Nucleus accumbens (tissue), 56 donors: ENCODE measurements at regions not wholly inside any gene's neighbourhood (a gene's known extent, or its start where the extent isn't known, plus 50 kb on each side); places are given as distances from the start of the nearest gene placed in this dataset.
"Not testable (repeated sequence)": the region's sequence is repeated elsewhere in the genome, so short reads cannot be mapped to it uniquely, and the experiment has no call there.

Source experiments
- DNase-seq, 56 donors: peaks; one replicate each; lab custom pipeline; 2025; lab: John Stamatoyannopoulos, UW

DNA sequence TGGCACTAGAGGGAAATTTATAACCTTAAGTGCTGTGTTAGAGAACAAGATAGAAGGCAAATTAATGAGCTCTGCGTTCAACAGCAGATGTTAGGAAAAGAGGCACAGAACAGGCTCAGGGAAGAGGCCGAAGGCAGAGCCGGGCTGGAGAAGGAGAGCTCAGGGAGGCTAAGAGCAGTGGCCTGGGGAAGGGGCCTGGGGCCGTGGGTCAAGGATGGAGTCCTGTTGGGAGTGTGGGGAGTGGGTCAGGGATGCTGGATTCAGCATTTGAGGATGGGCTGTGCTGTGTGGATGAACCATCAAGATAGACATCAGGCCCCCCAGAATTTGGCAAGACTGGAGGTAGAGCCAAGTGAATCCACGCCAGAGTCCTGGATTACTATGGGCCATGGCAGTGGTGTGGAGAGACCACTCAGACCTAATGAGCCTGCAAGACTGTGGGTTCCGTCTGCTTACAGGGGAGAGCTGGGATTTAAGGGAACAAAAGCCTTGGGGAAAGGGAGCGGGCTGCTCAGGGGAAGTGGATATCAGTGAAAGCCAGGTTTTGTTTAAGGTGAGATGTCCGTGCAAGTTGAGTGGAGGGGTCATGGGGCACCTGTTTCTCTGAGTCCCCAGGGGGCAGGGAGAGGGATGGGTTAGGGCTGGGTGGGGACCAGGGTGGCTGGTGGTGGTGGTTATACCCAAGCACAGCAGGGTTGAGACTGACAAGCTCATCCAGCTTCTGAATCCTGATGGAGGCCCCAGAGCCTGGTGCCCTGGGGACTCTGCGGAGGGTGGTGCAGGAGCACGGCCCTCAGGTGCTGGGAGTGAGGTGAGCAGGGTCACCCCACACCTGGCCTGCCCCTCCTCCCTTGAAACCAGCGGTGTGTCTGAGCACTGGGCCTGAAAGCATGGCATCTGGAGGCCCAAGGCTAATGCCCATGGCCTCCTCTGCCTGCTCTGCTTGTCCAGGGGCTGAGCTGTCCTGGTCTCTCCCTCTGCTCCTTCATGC is 101.7 kb downstream of the BMS1 start:
- no peak for DNase-seq

DNA sequence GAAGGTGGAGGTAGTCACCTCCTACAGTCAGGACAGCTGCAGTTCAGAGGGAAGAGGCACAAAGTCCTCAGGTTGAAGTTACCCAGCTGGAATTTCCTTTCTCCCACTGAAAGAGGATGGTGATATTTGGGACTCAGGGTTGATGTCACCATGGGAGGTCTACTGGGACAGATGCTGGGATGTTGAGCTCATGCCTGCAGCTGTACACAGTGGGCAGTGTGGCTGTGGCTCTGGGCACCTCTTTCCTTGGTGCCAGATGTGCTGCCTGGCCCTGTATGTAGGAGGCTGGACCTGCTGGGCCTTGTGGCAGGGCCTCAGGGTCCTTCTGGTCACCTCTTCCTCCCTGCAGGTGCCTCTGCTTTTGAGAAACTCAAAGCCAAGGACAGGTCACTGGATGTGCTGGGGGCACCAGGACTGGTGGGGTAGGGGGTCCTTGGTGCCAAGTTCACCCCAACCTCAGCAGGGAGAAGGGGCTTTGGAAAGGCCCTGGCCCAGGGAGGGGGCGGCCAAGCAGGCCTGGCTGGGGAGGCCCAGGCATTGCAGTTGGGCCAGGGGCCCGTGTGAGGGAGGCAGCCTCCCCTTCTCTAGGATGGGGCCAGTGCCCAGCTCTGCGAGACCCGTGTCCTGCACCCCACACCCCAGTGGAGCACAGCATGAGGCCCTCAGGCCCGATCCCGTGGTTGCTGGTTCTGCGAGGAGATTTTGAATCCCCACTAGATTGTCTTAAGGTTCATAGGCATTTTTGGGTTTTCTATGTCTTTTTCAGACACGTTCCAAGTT is 103.1 kb downstream of the BMS1 start:
- no peak for DNase-seq

DNA sequence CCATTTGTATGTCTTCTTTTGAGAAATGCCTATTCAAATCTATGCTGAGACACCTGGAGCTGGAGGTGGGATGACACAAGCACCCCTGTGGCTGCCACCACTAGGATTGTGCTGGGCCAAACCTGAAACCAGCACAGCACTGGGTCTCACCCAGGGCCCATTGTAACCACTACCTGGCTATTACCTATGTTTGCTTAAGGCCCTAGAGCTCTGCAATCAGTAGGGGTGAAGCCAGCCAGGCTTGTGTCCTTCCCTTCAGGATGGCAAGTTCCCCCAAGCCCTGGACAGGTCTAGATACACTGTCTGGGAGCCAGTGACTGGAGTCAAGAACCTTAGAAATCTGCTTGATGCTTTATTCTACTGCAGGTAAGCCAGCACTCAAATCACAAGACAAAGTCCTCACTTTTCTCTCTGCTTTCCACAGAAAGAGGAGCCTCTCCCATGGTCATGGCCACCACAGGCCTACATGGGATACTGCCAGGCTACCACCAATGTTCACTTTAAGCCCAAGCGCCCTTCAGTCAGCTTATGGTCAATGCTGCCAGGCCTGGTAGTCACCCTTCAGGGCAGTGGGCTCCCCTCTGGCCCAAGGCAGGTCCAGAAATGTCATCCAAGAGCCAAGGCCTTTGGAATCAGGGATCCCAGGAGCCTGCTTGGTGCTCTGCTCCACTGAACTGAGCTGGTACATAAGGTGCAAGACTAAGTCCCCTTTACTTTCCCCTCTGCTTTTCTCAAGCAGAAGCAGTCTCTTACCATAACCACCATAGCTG is 105.3 kb downstream of the BMS1 start:
- no peak for DNase-seq

DNA sequence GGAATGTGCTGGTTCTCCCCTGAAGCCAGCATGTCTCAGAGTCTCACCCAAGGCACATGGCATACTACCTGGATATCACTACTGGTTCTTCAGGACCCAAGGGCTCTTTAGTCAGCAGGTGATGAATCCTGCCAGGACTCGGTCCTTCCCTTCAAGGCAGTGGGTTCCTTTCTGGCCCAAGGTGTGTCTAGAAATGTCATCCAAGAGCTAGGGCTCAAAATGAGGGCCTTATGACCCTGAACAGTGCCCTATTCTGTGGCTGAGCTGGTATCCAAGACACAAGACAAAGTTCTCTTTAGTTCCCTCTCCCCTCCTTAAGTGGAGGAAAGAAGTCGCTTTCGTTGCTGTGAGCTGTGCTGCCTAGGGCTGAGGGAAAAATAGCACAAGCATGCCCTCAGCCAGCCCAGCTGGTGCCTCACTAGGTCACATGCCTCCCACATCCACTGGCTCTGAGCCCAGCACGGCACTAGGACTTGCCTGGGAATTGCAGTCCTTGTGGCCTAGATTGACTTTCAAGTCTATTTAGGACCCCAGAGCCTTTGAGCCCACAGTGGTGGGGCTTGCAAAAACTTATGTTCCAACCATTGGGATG is 106.0 kb downstream of the BMS1 start:
- peak in 2 of 56 donors; percentile 9 to 16 for DNase-seq

DNA sequence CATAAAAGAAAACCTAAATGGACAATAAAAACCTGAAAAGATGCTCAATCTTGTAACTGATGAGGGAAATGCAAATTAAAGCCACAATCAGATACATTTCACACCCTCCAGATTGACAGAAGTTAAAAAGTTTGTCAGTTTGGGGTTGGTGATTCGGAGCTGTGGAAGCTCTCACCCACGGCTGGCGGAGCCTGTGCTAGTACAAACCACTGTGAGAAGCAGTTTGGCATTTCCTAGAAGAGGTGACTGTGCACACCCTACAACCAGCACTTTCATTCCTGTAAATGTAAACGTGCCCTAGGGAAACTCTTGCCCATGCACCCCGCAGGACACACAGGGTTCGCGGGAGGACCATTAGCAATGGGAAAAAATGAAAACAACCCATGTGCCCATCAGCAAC is 114.1 kb downstream of the BMS1 start:
- DNase-seq: no peak

DNA sequence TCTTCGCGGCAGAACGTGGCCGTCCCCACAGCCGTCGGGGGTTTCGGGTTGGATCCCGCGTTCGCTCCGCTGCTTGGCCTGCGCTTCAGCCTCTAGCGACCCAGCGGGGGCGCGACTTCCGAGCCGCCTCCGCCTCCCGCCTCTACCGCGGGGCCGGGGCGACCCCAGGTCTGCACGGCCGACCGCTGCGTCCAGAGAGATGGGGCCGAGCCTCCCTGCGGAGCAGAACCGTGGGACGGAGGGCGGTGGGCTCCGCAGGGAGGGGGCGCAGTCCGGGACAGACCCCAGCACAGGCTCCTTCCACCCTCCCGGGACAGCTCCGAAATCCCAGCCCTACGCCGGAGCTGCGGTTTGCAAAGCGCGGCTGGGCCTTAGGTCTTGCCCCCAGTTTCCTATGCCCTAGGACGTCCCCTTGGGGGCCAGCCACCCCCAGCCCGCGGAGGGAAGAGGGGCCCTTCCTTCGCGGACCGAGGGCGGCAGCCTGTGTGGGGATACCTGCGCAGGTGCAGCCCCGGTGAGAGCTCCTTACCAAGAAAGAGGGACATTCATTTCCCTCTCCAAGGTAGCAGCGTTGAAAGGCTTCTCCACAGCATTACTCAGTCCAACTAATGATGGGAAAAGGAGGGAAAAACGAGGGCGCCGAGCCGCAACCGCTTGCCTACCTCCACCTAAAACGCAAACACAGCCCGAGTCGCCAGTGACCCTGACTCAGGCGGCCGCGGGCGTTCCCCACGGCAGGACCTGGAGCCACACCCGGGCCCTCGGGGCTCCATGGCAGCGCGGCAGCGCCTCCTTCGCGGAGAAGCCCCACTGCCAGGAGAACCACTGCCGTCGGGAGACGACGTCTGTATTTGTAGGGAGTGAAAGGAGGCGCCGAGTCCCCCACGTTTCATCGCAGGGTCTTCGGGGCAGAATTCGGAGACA is 115.7 kb downstream of the BMS1 start:
- DNase-seq: no peak

DNA sequence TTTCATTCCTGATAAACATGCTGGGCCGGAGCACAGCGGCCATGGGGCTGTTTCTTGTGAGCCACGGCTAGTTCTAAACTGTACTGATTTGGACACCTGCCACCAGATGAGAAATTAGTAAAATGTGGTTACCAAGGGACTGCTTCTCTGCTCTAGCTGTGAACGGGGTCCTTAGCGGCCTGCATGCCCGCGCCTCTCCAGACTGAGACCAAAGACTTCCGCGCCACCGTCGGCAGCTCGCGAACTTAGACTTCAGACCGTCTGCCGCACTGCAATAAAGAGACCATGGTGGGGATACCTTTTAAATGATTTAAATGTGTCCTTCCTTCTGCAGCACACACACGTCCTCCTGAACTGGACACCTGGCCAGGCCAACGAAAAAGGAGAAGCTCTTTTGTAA is 116.4 kb downstream of the BMS1 start:
- no peak for DNase-seq

DNA sequence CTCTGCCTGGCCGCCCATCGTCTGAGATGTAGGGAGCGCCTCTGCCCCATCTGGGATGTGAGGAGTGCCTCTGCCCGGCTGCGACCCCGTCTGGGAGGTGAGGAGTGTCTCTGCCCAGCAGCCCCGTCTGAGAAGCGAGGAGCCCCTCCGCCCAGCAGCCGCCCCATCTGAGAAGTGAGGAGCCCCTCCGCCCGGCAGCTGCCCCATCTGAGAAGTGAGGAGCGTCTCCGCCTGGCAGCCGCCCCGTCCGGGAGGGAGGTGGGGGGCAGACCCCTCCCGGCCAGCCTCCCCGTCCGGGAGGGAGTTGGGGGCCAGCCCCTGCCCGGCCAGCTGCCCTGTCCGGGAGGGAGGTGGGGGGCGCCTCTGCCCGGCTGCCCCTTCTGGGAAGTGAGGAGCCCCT is 117.8 kb downstream of the BMS1 start:
- DNase-seq: not testable (repeated sequence)

DNA sequence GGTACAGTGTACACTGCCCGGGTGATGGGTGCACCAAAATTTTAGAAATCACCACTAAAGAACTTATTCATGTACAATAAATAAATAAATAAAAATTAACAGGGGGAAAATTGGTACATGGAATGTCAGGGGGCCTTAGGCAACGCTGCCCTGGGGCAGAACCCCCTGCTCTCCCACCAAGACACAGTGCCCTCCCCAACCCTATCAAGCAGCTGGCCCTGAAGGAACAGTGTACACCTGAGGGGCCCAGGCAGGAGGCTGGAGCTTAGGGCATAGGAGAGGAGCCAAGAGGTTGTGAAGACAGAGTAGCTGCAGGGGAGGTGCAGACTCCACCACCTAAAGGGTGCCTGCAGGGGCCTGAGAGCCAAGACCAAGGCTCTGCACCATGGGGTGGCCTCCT is 128.8 kb downstream of the BMS1 start:
- no peak for DNase-seq

DNA sequence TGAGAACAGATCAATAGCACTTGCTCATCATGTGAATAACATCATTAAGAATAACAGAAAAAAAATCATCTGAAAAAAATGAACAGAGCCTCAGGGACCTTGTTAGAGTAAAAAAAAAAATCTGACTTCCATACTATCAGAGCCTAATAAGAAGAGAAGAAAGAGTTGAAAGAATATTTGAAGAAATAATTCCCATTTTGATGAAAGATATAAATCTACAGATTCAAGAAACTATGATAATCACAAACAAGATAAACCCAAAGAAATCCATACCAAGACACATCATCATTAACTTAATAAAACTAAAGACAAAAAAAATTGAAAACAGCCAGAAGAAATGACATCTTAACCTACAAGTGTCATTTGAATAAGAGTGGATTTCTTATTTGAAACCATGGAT is 134.4 kb downstream of the BMS1 start:
- DNase-seq: no peak

DNA sequence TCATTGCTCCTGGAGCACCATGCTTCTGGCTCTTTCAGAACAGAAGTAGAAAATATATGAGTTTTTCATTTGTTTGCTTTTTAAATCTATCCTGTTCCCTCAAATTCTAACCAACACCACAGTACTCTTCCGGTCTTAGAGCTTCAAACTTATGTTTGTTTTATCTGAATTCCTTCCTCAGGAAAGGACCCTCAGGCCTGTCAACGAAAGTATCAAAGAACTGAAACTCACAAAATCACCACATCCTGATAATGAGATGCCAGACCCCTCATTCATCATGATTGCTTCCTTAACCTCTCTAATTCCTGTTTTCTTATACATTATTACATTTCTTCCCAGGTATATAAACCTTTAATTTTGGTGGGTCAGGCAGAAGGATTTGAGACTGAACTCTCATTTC is 135.2 kb downstream of the BMS1 start:
- no peak for DNase-seq

DNA sequence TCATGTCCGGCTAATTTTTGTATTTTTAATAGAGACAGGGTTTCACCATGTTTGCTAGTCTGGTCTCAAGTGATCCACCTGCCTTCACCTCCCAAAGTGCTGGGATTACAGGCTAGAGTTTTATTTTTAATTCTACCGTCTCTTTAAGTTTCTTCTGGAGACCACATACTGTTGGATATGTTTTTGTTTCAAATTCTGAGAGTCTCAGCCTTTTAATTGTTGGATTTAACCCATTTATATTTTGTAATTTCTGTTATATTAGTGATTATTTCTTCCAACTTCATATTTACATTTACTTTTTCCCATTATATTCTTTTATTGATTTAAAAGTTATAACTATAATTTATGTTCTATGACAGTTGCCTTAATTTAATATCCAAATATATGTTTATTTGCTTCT is 139.4 kb downstream of the BMS1 start:
- DNase-seq: no peak

DNA sequence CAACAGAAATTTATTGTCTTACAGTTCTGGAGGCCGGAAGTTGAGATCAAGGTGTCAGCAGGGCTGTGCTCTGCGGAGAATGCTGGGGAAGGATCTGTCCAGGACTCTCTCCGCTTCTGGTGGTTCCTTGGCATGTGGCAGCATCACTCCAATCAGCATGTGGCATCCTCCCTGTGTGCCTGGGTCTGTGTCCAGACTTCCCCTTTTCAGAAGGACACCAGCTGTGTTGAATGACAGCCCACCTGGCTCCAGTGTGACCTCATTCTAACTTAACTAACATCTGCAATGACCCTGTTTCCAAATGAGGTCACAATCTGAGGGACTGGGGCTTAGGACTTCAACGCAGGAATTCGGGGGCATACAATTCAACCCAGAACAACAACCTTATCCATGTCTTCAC is 141.9 kb downstream of the BMS1 start:
- no peak for DNase-seq

DNA sequence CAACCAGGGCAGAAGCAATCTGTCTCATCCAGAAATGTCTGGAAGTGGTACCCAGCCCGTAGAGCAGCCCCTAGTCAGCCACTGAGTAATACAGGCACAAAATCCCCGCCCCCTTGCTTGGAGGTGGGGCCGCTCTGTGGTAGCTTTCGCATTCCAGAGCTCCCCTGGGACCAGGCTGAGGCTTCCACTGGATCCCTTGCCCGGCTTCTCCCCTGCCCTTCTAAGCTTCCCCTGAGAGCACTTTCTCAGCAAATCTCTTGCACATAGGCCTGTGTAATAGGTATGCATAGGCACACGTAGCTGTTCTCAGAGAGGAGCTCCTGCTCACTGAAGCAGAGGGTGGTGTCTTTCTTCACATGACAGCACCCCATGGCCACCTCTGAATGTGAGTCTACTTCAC is 144.2 kb downstream of the BMS1 start:
- DNase-seq: no peak

DNA sequence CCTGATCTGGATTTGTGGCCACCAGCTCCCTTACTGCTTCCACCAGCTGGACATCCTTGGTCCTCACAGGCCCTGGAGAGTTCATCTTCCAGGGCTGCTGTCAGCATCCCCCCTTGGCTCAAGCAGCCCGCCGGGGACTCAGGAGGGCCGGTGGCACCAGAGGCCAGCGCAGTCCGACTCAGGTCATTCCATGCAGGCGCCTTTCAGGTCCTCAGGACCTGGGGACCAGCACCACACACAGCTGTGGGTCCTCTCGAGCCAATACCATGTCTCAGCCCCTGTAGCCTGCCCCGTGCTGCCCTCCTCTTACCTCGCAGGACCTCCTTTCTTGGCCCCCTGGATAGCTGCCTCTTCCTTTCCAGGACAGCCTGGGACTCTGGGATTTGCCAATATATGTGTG is 145.5 kb downstream of the BMS1 start:
- no peak for DNase-seq

DNA sequence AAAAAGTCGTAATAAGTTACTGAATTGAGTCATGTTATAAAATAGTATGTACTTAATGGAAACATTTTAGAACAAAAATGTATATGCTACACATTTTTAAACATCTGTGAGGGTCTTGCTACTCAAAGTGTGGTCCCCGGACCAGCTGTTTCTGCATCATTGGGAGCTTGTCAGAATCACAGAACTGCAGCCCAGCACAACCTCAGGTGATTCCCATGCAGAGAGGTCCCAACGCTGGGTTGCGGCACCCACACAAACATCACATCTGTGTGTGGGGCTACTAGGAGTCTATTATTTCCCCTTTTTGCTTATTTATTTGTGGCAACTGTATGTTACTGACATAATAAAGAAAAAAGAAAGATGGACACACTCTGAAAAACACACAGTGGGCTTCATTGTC is 146.6 kb downstream of the BMS1 start:
- DNase-seq: no peak

DNA sequence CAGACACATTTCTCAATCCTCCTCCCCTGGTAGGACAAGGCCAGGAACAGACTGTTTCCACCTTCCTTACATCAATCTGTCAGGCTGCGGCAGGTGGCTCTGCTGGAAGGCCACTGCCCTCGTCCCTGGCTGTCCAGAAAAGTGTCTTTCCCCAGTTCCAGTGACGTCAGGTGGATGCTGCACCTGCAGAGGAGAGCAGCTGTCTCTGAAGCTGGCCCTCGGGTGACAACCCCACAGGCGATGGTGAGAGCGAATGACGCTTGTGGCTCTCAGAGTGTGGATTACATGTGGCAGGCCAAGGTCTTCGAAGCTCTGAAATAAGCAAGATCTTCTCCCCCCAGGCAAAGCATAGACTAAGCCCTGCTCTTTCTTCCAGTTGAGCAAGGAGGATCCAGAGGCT is 146.9 kb upstream of the RET start:
- no peak for DNase-seq

DNA sequence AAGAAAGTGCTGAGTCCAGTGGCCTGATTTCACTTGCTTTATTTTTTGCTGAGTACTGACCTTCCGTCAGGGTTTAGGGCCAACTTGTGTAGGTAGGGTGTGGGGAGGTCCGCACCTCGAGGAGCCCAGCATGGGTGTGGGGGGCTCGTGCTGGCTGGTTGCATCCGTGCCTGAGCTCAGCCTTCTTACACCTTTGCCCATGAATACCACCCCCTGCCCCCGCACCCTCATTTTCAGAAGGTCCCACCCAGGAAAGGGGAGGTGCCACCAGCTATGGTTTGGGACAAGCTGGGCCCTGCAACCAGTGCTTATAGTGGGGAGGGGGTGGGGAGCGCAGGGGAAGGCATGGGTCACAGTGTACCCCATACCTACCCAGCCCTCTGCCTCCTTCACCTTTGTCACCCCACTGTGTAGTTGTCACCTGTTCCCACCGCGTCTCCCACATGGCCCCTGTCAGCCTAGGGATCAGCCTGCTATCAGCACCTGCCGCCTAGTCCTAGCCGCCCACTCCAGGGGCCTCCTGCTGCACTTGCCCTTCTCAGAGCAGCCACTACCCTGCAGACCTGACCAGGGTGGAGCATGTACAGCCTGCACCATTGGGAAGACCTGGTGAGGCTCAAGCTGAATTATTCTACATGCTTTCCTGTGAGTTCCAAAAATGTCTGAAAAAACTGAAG is 146.2 kb upstream of the RET start:
- no peak for DNase-seq

DNA sequence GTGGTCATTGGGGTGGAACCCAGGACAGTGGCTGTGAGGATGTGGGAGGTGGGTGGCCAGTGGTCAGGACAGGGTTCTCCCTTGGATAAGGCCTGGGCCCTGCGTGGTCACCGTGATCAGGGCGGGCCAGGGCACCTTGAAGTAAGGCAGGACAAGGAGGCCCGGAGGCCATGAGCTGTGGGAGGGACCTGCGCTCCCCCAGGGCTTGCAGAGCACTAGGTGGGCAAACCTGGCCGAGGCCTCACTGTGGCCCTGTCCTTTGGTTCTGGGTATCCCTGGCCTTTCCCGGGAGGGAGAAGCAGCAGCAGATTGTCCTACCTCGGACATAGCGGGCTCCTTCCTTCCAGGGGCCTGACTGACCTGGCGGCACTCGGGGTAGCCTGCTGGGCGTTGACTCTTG is 144.8 kb upstream of the RET start:
- DNase-seq: no peak
